PC-9 (cell line): ENCODE measurements at regions not wholly inside any gene's neighbourhood (a gene's known extent, or its start where the extent isn't known, plus 50 kb on each side); places are given as distances from the start of the nearest gene placed in this dataset.
A peak's percentile ranks its signal among the peaks of the same experiment; 100 is the strongest.

Experiments used
- BruUV-seq: library from RNA; stranded (reverse); fragments of 400-500 nt; replicated peaks from 2 replicates; lab custom pipeline; 2021; lab: Mats Ljungman, UMichigan
- CTCF ChIA-PET: fragments of 300-600 bp; sonication (Branson Sonifier 250); formaldehyde crosslinking; loops from one replicate; lab custom pipeline; 2022; ENCODE audit warnings: antibody characterized with exemption; lab: Charles Lee
- POLR2A ChIA-PET: fragments of 300-600 bp; sonication (Branson Sonifier 250); formaldehyde crosslinking; loops from one replicate; lab custom pipeline; 2022; ENCODE audit warnings: antibody characterized with exemption; ENCODE audit not compliant: unreplicated experiment; lab: Charles Lee
- DNase-seq, 2 experiments: peaks; one replicate each; pipeline versions ENCODE4 v3.0.0 to v3.0.0-alpha.2; 2015 to 2022; ENCODE audit warnings: mixed read lengths in 1 of 2
- H2AFZ ChIP-seq: fragments of 200-600 bp; sonication (generic); 2 replicates; pipeline ENCODE4 v1.8.1; 2017; ENCODE audit warnings: antibody characterized with exemption
- H3F3A ChIP-seq: fragments of 200-600 bp; sonication (generic); 2 replicates; pipeline ENCODE4 v1.8.1; 2017; ENCODE audit warnings: antibody characterized with exemption, mild to moderate bottlenecking, low read depth; ENCODE audit not compliant: insufficient read depth
- H3K27ac ChIP-seq: fragments of 200-600 bp; sonication (generic); 2 replicates; pipeline ENCODE4 v1.6.1; 2016; ENCODE audit warnings: mixed run types
- H3K27me3 ChIP-seq: fragments of 200-600 bp; sonication (generic); 2 replicates; pipeline ENCODE4 v1.6.1; 2016; ENCODE audit warnings: low read depth, mixed run types; ENCODE audit not compliant: insufficient read depth
- H3K36me3 ChIP-seq: fragments of 200-600 bp; sonication (generic); 2 replicates; pipeline ENCODE4 v1.6.1; 2016; ENCODE audit warnings: low read depth, mixed run types
- H3K4me1 ChIP-seq: fragments of 200-600 bp; sonication (generic); replicated peaks from 2 replicates; pipeline ENCODE4 v1.6.1; 2016; ENCODE audit warnings: mixed run types; ENCODE audit not compliant: insufficient read depth
- H3K4me2 ChIP-seq: fragments of 200-600 bp; sonication (generic); 2 replicates; pipeline ENCODE4 v1.6.1; 2017; ENCODE audit warnings: mixed run types
- H3K4me3 ChIP-seq: fragments of 200-600 bp; sonication (generic); 2 replicates; pipeline ENCODE4 v1.6.1; 2016; ENCODE audit warnings: mixed run types
- H3K79me2 ChIP-seq: fragments of 200-600 bp; sonication (generic); 2 replicates; pipeline ENCODE4 v1.6.1; 2017; ENCODE audit warnings: low read depth, mixed run types
- H3K9me2 ChIP-seq: fragments of 200-600 bp; sonication (generic); 2 replicates; pipeline ENCODE4 v1.8.1; 2017; ENCODE audit warnings: mild to moderate bottlenecking; ENCODE audit not compliant: insufficient read depth
- H3K9me3 ChIP-seq: fragments of 200-600 bp; sonication (generic); 2 replicates; pipeline ENCODE4 v1.8.1; 2016; ENCODE audit warnings: low read depth; ENCODE audit not compliant: insufficient read depth
- H4K20me1 ChIP-seq: fragments of 200-600 bp; sonication (generic); 2 replicates; pipeline ENCODE4 v1.8.1; 2017; ENCODE audit not compliant: insufficient read depth
- EZH2 ChIP-seq: fragments of 200-600 bp; sonication (generic); IDR thresholded peaks from 2 replicates; pipeline ENCODE4 v1.8.0; 2017; ENCODE audit warnings: antibody characterized with exemption, low read depth
- intact Hi-C: fragments of 100-400 bp; cut with micrococcal nuclease; formaldehyde crosslinking; loops from one replicate; pipeline ENCODE4 v1.10.0; 2022; ENCODE audit not compliant: unreplicated experiment
- TF ChIP-seq, protein P1 (sequence below): fragments of 200-600 bp; sonication (generic); conservative IDR thresholded peaks from 2 replicates; pipeline ENCODE4 v1.6.1; 2017; ENCODE audit warnings: mixed run types, antibody characterized with exemption, mild to moderate bottlenecking, moderate library complexity

DNA sequence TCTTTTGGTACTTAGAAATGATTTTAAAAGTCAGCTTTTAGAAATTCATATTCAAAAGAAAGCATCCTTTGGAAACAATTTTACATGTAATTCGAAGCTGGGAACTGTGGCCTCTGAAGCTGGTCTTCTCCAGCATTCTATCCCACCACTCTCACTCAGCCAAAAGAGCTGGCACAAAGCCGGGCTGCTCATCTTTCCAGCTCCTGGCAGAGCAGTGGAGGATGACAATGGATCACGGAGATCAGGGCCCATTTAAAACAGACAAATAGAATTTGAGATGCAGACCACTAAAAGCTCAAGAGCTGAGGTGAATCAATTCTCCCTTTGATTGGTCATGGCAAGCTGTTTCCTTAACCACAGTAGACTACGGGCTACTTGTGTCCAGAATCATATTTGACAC is 60.6 kb downstream of the OTOR start:
- Histone ChIP-seq H3K27ac (no peak overlapping the region), H3K9me3 (no peaks in the 10 kb centered on the region), H2AFZ (no peak overlapping the region), H3F3A (no peaks in the 10 kb centered on the region), H3K4me2 (no peak overlapping the region), H3K27me3 (peaks cover 49% of the 10 kb centered on the region), H3K4me3 (no peak overlapping the region), H3K4me1 (no peaks in the 10 kb centered on the region), H3K79me2 (no peaks in the 10 kb centered on the region), H3K36me3 (no peaks in the 10 kb centered on the region), H4K20me1 (no peaks in the 10 kb centered on the region), H3K9me2 (no peaks in the 10 kb centered on the region; the same call in 1 of the 2 replicates)
- intact Hi-C loops: loop anchor here (10.0 kb wide), 1 partner anchor 1186 kb away; no protein-coding TSS in a partner anchor
- no TSS peak for BruUV-seq
- POLR2A ChIA-PET: no interaction called here
- DNase-seq: no peak
- no peak for TF ChIP-seq EZH2
- TF ChIP-seq, protein P1, sequence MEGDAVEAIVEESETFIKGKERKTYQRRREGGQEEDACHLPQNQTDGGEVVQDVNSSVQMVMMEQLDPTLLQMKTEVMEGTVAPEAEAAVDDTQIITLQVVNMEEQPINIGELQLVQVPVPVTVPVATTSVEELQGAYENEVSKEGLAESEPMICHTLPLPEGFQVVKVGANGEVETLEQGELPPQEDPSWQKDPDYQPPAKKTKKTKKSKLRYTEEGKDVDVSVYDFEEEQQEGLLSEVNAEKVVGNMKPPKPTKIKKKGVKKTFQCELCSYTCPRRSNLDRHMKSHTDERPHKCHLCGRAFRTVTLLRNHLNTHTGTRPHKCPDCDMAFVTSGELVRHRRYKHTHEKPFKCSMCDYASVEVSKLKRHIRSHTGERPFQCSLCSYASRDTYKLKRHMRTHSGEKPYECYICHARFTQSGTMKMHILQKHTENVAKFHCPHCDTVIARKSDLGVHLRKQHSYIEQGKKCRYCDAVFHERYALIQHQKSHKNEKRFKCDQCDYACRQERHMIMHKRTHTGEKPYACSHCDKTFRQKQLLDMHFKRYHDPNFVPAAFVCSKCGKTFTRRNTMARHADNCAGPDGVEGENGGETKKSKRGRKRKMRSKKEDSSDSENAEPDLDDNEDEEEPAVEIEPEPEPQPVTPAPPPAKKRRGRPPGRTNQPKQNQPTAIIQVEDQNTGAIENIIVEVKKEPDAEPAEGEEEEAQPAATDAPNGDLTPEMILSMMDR: no peak
- CTCF ChIA-PET: no interaction called here

DNA sequence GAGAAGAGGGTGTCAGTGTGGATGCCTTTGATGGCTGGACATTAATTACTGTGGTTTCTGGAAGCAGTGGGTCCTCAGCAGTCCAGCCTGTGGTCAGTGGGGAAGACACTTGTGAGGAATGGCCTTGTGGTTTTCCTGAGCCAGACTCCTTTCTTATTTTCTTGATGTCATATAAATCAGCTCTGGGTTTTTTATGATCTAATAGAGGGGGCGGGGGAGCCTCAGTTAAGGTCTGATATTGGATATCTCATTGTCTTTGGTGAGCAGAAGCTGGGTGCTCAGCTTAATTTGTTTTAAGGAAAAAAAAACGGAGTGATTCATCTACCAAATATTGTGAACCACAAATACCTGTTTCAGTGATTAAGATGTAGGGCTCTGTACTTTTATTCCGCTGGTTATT is 62.1 kb downstream of the OTOR start:
- CTCF ChIA-PET: no interaction called here
- H3K9me3 ChIP-seq: no peaks in the 10 kb centered on the region
- no peak overlapping the region for H3K4me2 ChIP-seq
- no peak overlapping the region for H3K27ac ChIP-seq
- intact Hi-C loops: no loop called here
- H2AFZ ChIP-seq: no peak overlapping the region
- peak in 1 of 2 experiments; percentile 59 for DNase-seq
- no peak overlapping the region for H3K4me3 ChIP-seq
- no peaks in the 10 kb centered on the region for H3K36me3 ChIP-seq
- no peaks in the 10 kb centered on the region for H3K79me2 ChIP-seq
- no TSS peak for BruUV-seq
- POLR2A ChIA-PET: no interaction called here
- no peaks in the 10 kb centered on the region for H3K4me1 ChIP-seq
- H3K27me3 ChIP-seq: peaks cover 44% of the 10 kb centered on the region
- TF ChIP-seq, protein P1: no peak
- TF ChIP-seq EZH2: no peak
- no peaks in the 10 kb centered on the region; the same call in 1 of the 2 replicates for H3K9me2 ChIP-seq
- no peaks in the 10 kb centered on the region for H4K20me1 ChIP-seq
- no peaks in the 10 kb centered on the region for H3F3A ChIP-seq

DNA sequence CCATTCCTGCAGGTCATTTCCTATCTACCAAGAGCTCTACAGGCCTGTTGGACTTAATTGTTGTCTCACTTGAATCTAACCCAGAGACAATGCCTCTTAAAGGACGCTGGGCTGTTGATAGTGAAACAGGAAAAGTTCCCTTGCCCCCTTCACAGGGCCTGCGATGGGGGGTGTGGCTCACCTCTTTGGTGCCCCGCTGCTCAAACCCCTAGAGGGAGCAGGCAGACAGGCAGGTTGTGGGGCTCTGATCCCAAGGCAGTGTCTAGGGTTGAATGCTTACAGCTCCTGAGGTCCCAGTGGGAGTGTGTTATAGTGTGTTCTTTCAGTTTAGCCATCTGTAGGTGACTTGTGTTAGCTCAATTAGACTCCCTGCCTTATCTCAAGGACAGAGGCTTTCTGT is 68.0 kb downstream of the OTOR start:
- Histone ChIP-seq H3K9me2 (no peaks in the 10 kb centered on the region; the same call in 1 of the 2 replicates), H3K4me1 (no peaks in the 10 kb centered on the region), H3K27me3 (peaks cover 29% of the 10 kb centered on the region), H3K36me3 (no peaks in the 10 kb centered on the region), H3K79me2 (no peaks in the 10 kb centered on the region), H3K4me3 (no peak overlapping the region), H3K9me3 (no peaks in the 10 kb centered on the region), H3K4me2 (no peak overlapping the region), H4K20me1 (no peaks in the 10 kb centered on the region; the same call in 1 of the 2 replicates), H2AFZ (no peak overlapping the region), H3K27ac (no peak overlapping the region), H3F3A (no peaks in the 10 kb centered on the region)
- no TSS peak for BruUV-seq
- DNase-seq: no peak
- ChIA-PET CTCF (no interaction called here), POLR2A (no interaction called here)
- intact Hi-C loops: no loop called here
- TF ChIP-seq, protein P1: no peak
- TF ChIP-seq EZH2: no peak
